CD14-positive monocyte (primary cell): ENCODE measurements at regions not wholly inside any gene's neighbourhood (a gene's known extent, or its start where the extent isn't known, plus 50 kb on each side); places are given as distances from the start of the nearest gene placed in this dataset.

Source experiments
- DNase-seq, 3 donors: peaks; one replicate each; pipeline ENCODE4 v3.0.0-alpha.2; 2011 to 2022
- H2AFZ ChIP-seq: 2 replicates; pipeline ENCODE4 v1.6.0; 2012; ENCODE audit warnings: mild to moderate bottlenecking, low read depth, low read length, inconsistent platforms; ENCODE audit not compliant: insufficient read depth, poor library complexity, severe bottlenecking
- H3K27ac ChIP-seq, 2 donors: 1 replicate in 1 of 2; 2 replicates in 1 of 2; pipeline ENCODE4 v1.5.1; 2012 to 2013; ENCODE audit warnings: low read length in 2 of 2, control low read depth in 1 of 2, inconsistent platforms in 1 of 2, low read depth in 1 of 2, mild to moderate bottlenecking in 1 of 2
- H3K27me3 ChIP-seq, 2 donors: one replicate each; pipeline versions ENCODE4 v1.6.0 to v1.6.1; 2011 to 2013; ENCODE audit warnings: low read length in 2 of 2; ENCODE audit not compliant: control insufficient read depth in 2 of 2, insufficient read depth in 2 of 2
- H3K36me3 ChIP-seq, 2 donors: replicated peaks in 1 of 2; 1 replicate in 1 of 2; 2 replicates in 1 of 2; pipeline versions ENCODE4 v1.5.1 to v1.6.1; 2012 to 2013; ENCODE audit warnings: low read length in 2 of 2, control low read depth in 1 of 2, inconsistent platforms in 1 of 2, mild to moderate bottlenecking in 1 of 2; ENCODE audit not compliant: insufficient read depth in 2 of 2, control insufficient read depth in 1 of 2
- H3K4me1 ChIP-seq, 2 donors: 1 replicate in 1 of 2; 2 replicates in 1 of 2; pipeline versions ENCODE4 v1.5.1 to v1.6.1; 2012 to 2013; ENCODE audit warnings: low read length in 2 of 2, control low read depth in 1 of 2, inconsistent platforms in 1 of 2, mild to moderate bottlenecking in 1 of 2, moderate library complexity in 1 of 2; ENCODE audit not compliant: insufficient read depth in 2 of 2, control insufficient read depth in 1 of 2
- H3K4me2 ChIP-seq: replicated peaks from 2 replicates; pipeline ENCODE3; 2012; ENCODE audit warnings: low read length, moderate library complexity, mild to moderate bottlenecking; ENCODE audit not compliant: poor library complexity, severe bottlenecking; ENCODE audit errors: extremely low read depth
- H3K4me3 ChIP-seq, 3 experiments: fragments of 200-600 bp in 1 of 3; sonication (generic) in 1 of 3; replicated peaks in 1 of 3; 1 replicate in 2 of 3; 2 replicates in 1 of 3; pipeline ENCODE4 v1.5.1; 2011 to 2013; ENCODE audit warnings: low read length in 3 of 3, mild to moderate bottlenecking in 3 of 3, control low read depth in 2 of 3, low read depth in 2 of 3, inconsistent platforms in 1 of 3, moderate library complexity in 1 of 3
- H3K79me2 ChIP-seq: 2 replicates; pipeline ENCODE4 v1.6.0; 2012; ENCODE audit warnings: mild to moderate bottlenecking, control low read depth, inconsistent platforms, low read length, moderate library complexity; ENCODE audit not compliant: insufficient read depth
- H3K9ac ChIP-seq: 2 replicates; pipeline ENCODE4 v1.6.0; 2017; ENCODE audit warnings: low read length, mild to moderate bottlenecking; ENCODE audit not compliant: insufficient read depth, poor library complexity, severe bottlenecking
- H3K9me3 ChIP-seq, 2 donors: replicated peaks in 1 of 2; 1 replicate in 1 of 2; 2 replicates in 1 of 2; pipeline versions ENCODE4 v1.5.1 to v1.6.1; 2012 to 2013; ENCODE audit warnings: low read length in 2 of 2, control low read depth in 1 of 2; ENCODE audit not compliant: control insufficient read depth in 1 of 2, insufficient read depth in 1 of 2
- H4K20me1 ChIP-seq: 2 replicates; pipeline ENCODE4 v1.6.0; 2012; ENCODE audit warnings: mild to moderate bottlenecking, low read length, control low read depth, moderate library complexity; ENCODE audit not compliant: insufficient read depth
- H3K27ac Mint-ChIP-seq, 7 donors: one replicate each; pipeline ENCODE4 v1.8.0; 2020; ENCODE audit warnings: mild to moderate bottlenecking in 7 of 7, mixed read lengths in 7 of 7, moderate library complexity in 6 of 7, inconsistent platforms in 2 of 7
- H3K27me3 Mint-ChIP-seq, 3 donors: one replicate each; pipeline ENCODE4 v1.8.0; 2021 to 2022; ENCODE audit warnings: low read depth in 3 of 3, mild to moderate bottlenecking in 3 of 3, mixed read lengths in 3 of 3, moderate library complexity in 3 of 3, inconsistent platforms in 1 of 3
- H3K36me3 Mint-ChIP-seq, 2 donors: one replicate each; pipeline ENCODE4 v1.8.0; 2020; ENCODE audit warnings: mixed read lengths in 2 of 2, inconsistent platforms in 1 of 2, mild to moderate bottlenecking in 1 of 2
- H3K4me1 Mint-ChIP-seq: one replicate; pipeline ENCODE4 v1.8.0; 2020; ENCODE audit warnings: mild to moderate bottlenecking, mixed read lengths
- H3K4me3 Mint-ChIP-seq, 2 donors: one replicate each; pipeline ENCODE4 v1.8.0; 2020; ENCODE audit warnings: mild to moderate bottlenecking in 2 of 2, mixed read lengths in 2 of 2, moderate library complexity in 1 of 2
- H3K9me3 Mint-ChIP-seq, 7 donors: one replicate each; pipeline ENCODE4 v1.8.0; 2020 to 2022; ENCODE audit warnings: mixed read lengths in 7 of 7, mild to moderate bottlenecking in 6 of 7, moderate library complexity in 6 of 7, inconsistent platforms in 2 of 7
- CTCF ChIP-seq: fragments of 200-600 bp; IDR thresholded peaks from one replicate; pipeline ENCODE4 v1.8.0; 2022; ENCODE audit warnings: antibody characterized with exemption, mild to moderate bottlenecking
- WGBS: methylation state at CpG from one replicate; pipeline ENCODE4 v1.1.5; 2013; ENCODE audit warnings: missing lambda C conversion rate; ENCODE audit not compliant: insufficient coverage; 5-methylcytosine and 5-hydroxymethylcytosine counted together
- intact Hi-C, 2 donors: fragments of 100-400 bp; cut with micrococcal nuclease; formaldehyde crosslinking; loops; one replicate each; pipeline versions ENCODE4 v1.15.0 to v1.15.1; 2023

- no peak for DNase-seq
- no peak overlapping the region for H2AFZ ChIP-seq
- WGBS: no CpG with 5 or more reads among the region's 4 CpGs
- no peaks in the 10 kb centered on the region for H3K4me1 ChIP-seq
- H3K27me3 Mint-ChIP-seq: no peaks in the 10 kb centered on the region
- no peak overlapping the region for H3K4me2 ChIP-seq
- H3K4me1 Mint-ChIP-seq: no peaks in the 10 kb centered on the region
- no peaks in the 10 kb centered on the region for H3K79me2 ChIP-seq
- TF ChIP-seq CTCF: no peak
- H3K4me3 Mint-ChIP-seq: no peak overlapping the region
- H3K27ac ChIP-seq: no peak overlapping the region
- no peaks in the 10 kb centered on the region for H3K36me3 Mint-ChIP-seq
- H3K36me3 ChIP-seq: no peaks in the 10 kb centered on the region
- H3K27ac Mint-ChIP-seq: no peak overlapping the region
- no peaks in the 10 kb centered on the region for H4K20me1 ChIP-seq
- intact Hi-C loops: no loop called here
- no peak overlapping the region for H3K4me3 ChIP-seq
- H3K9me3 ChIP-seq: peaks cover 0 to 8% of the 10 kb centered on the region in 2 donors
- H3K9me3 Mint-ChIP-seq: peaks cover 0 to 6% (median 3%) of the 10 kb centered on the region in 7 donors
- H3K27me3 ChIP-seq: no peaks in the 10 kb centered on the region
- no peak overlapping the region for H3K9ac ChIP-seq
Observed at GRCh38 chrX:95974096-95974470, 710.6 kb upstream of the DIAPH2 start.

- Mint-ChIP-seq H3K9me3 (peaks cover 0 to 7% (median 3%) of the 10 kb centered on the region in 7 donors), H3K4me3 (no peak overlapping the region), H3K27ac (no peak overlapping the region), H3K27me3 (no peaks in the 10 kb centered on the region), H3K4me1 (no peaks in the 10 kb centered on the region), H3K36me3 (no peaks in the 10 kb centered on the region)
- Histone ChIP-seq H2AFZ (no peak overlapping the region), H3K27me3 (no peaks in the 10 kb centered on the region), H3K36me3 (no peaks in the 10 kb centered on the region), H3K9me3 (peaks cover 0 to 8% of the 10 kb centered on the region in 2 donors), H4K20me1 (no peaks in the 10 kb centered on the region), H3K27ac (no peak overlapping the region), H3K79me2 (no peaks in the 10 kb centered on the region), H3K9ac (no peak overlapping the region), H3K4me1 (no peaks in the 10 kb centered on the region), H3K4me3 (no peak overlapping the region), H3K4me2 (no peak overlapping the region)
- WGBS: no CpG with 5 or more reads among the region's 5 CpGs
- DNase-seq: no peak
- intact Hi-C loops: no loop called here
- no peak for TF ChIP-seq CTCF
Observed at GRCh38 chrX:95974890-95975289, 709.8 kb upstream of the DIAPH2 start.
